SK-N-SH (cell line): ENCODE measurements at regions not wholly inside any gene's neighbourhood (a gene's known extent, or its start where the extent isn't known, plus 50 kb on each side); places are given as distances from the start of the nearest gene placed in this dataset.

Source experiments
- CTCF ChIA-PET: fragments of 300-600, 350-600 bp; formaldehyde crosslinking; extraction: SDS; loops from one replicate; lab custom pipeline; 2021; lab: Yijun Ruan, JAX
- POLR2A ChIA-PET: fragments of 350-600 bp; sonication (Branson Sonifier 250); formaldehyde crosslinking; extraction: SDS; loops from one replicate; lab custom pipeline; 2020; ENCODE audit warnings: antibody characterized with exemption, inconsistent platforms; lab: Yijun Ruan, JAX
- DNase-seq: peaks from one replicate; pipeline ENCODE4 v3.0.0; 2012
- H2AFZ ChIP-seq: fragments of 200-600 bp; sonication (generic); 2 replicates; pipeline ENCODE4 v1.8.1; 2016; ENCODE audit warnings: antibody characterized with exemption, mild to moderate bottlenecking, low read depth
- H3F3A ChIP-seq: fragments of 200-600 bp; sonication (generic); replicated peaks from 2 replicates; pipeline ENCODE3; 2016; ENCODE audit warnings: antibody characterized with exemption, mild to moderate bottlenecking; ENCODE audit not compliant: insufficient read depth
- H3K27ac ChIP-seq, 2 experiments: fragments of 200-500 bp in 1 of 2; fragments of 200-600 bp in 1 of 2; sonication (Bioruptor generic) in 1 of 2; sonication (generic), shearing (Covaris generic) in 1 of 2; 2 replicates each; pipeline versions ENCODE4 v1.5.1 to v1.6.1; 2014 to 2016; ENCODE audit warnings: low read depth in 2 of 2, inconsistent platforms in 1 of 2, low read length in 1 of 2, mild to moderate bottlenecking in 1 of 2, mixed read lengths in 1 of 2
- H3K27me3 ChIP-seq: fragments of 200-600 bp; sonication (generic), shearing (Covaris generic); 2 replicates; pipeline ENCODE4 v1.6.1; 2016; ENCODE audit warnings: mixed run types; ENCODE audit not compliant: insufficient read depth
- H3K36me3 ChIP-seq, 2 experiments: fragments of 200-500 bp in 1 of 2; fragments of 200-600 bp in 1 of 2; sonication (Bioruptor generic) in 1 of 2; sonication (generic) in 1 of 2; replicated peaks in 1 of 2; 2 replicates each; pipeline versions ENCODE3 to v1.5.1; 2014 to 2016; ENCODE audit warnings: low read length in 1 of 2, mild to moderate bottlenecking in 1 of 2; ENCODE audit not compliant: insufficient read depth in 2 of 2, control insufficient read depth in 1 of 2
- H3K4me1 ChIP-seq, 2 experiments: fragments of 200-500 bp in 1 of 2; fragments of 200-600 bp in 1 of 2; sonication (Bioruptor generic) in 1 of 2; sonication (generic), shearing (Covaris generic) in 1 of 2; 2 replicates each; pipeline versions ENCODE4 v1.5.1 to v1.6.1; 2014 to 2016; ENCODE audit warnings: low read depth in 1 of 2, low read length in 1 of 2, mixed run types in 1 of 2; ENCODE audit not compliant: insufficient read depth in 2 of 2, control insufficient read depth in 1 of 2
- H3K4me2 ChIP-seq: fragments of 200-600 bp; sonication (generic), shearing (Covaris generic); 2 replicates; pipeline ENCODE4 v1.6.1; 2017; ENCODE audit warnings: mixed run types
- H3K4me3 ChIP-seq, 2 experiments: fragments of 200-500 bp in 1 of 2; fragments of 200-600 bp in 1 of 2; sonication (Bioruptor generic) in 1 of 2; sonication (generic), shearing (Covaris generic) in 1 of 2; 2 replicates each; pipeline versions ENCODE4 v1.5.1 to v1.8.1; 2014 to 2016; ENCODE audit warnings: low read depth in 2 of 2, inconsistent platforms in 1 of 2, low read length in 1 of 2, mild to moderate bottlenecking in 1 of 2, mixed read lengths in 1 of 2, moderate library complexity in 1 of 2
- H3K79me2 ChIP-seq: fragments of 200-600 bp; sonication (generic); 2 replicates; pipeline ENCODE4 v1.8.1; 2017; ENCODE audit warnings: mild to moderate bottlenecking; ENCODE audit not compliant: insufficient read depth
- H3K9ac ChIP-seq: fragments of 200-600 bp; sonication (generic); 2 replicates; pipeline ENCODE4 v1.6.1; 2017; ENCODE audit warnings: mixed run types
- H3K9me2 ChIP-seq: fragments of 200-600 bp; sonication (generic); 2 replicates; pipeline ENCODE4 v1.6.1; 2017; ENCODE audit warnings: mixed run types
- H3K9me3 ChIP-seq: fragments of 200-600 bp; sonication (generic); 2 replicates; pipeline ENCODE4 v1.6.1; 2017; ENCODE audit warnings: mixed run types, mild to moderate bottlenecking, moderate library complexity
- H4K20me1 ChIP-seq: fragments of 200-600 bp; sonication (generic); 2 replicates; pipeline ENCODE4 v1.6.1; 2017; ENCODE audit warnings: mild to moderate bottlenecking, mixed run types; ENCODE audit not compliant: insufficient read depth
- ELF1 ChIP-seq: IDR thresholded peaks from 2 replicates; pipeline ENCODE4 v1.4.0; 2012
- FOXM1 ChIP-seq: IDR thresholded peaks from 2 replicates; pipeline ENCODE4 v1.4.0; 2012; ENCODE audit warnings: low read depth, mild to moderate bottlenecking
- GATA2 ChIP-seq: sonication (generic); formaldehyde crosslinking; IDR thresholded peaks from 2 replicates; pipeline ENCODE4 v1.5.0; 2020; ENCODE audit warnings: mild to moderate bottlenecking, missing genetic modification reagents
- JUND ChIP-seq: IDR thresholded peaks from 2 replicates; pipeline ENCODE4 v1.4.0; 2012
- MEF2A ChIP-seq: IDR thresholded peaks from 2 replicates; pipeline ENCODE4 v1.4.0; 2012; ENCODE audit warnings: low read depth, borderline replicate concordance
- MXI1 ChIP-seq: IDR thresholded peaks from 2 replicates; pipeline ENCODE4 v1.6.1; 2012; ENCODE audit warnings: mild to moderate bottlenecking, low read depth, low read length, improper control_type of control experiment
- NFIC ChIP-seq: IDR thresholded peaks from 2 replicates; pipeline ENCODE4 v1.4.0; 2012; ENCODE audit warnings: borderline replicate concordance
- RAD21 ChIP-seq: IDR thresholded peaks from 2 replicates; pipeline ENCODE4 v1.6.1; 2012; ENCODE audit warnings: mild to moderate bottlenecking, low read length
- RCOR1 ChIP-seq: fragments of 150-350 bp; IDR thresholded peaks from 2 replicates; pipeline ENCODE4 v1.6.1; 2017; ENCODE audit warnings: antibody characterized with exemption, low read length
- SIN3A ChIP-seq: IDR thresholded peaks from 2 replicates; pipeline ENCODE4 v1.6.1; 2012; ENCODE audit warnings: low read depth, mild to moderate bottlenecking, low read length, moderate library complexity, borderline replicate concordance
- SMC3 ChIP-seq: IDR thresholded peaks from 2 replicates; pipeline ENCODE4 v1.6.1; 2012; ENCODE audit warnings: low read depth, low read length, improper control_type of control experiment
- TAF1 ChIP-seq: IDR thresholded peaks from 2 replicates; pipeline ENCODE4 v1.6.1; 2012; ENCODE audit warnings: low read depth, mild to moderate bottlenecking, low read length, moderate library complexity, borderline replicate concordance
- TEAD4 ChIP-seq: IDR thresholded peaks from 2 replicates; pipeline ENCODE4 v1.4.0; 2012; ENCODE audit warnings: mild to moderate bottlenecking, borderline replicate concordance; ENCODE audit not compliant: insufficient read depth
- YY1 ChIP-seq: IDR thresholded peaks from 2 replicates; pipeline ENCODE4 v1.4.0; 2012; ENCODE audit warnings: low read depth, mild to moderate bottlenecking
- whole genome bisulfite sequencing: methylation state at CpG from one replicate; pipeline ENCODE4 v1.1.6; 2017; ENCODE audit warnings: low lambda C conversion rate; 5-methylcytosine and 5-hydroxymethylcytosine counted together
- TF ChIP-seq, protein P1 (sequence below): IDR thresholded peaks from 2 replicates; pipeline ENCODE4; 2012
- TF ChIP-seq, protein P2 (sequence below): IDR thresholded peaks from 2 replicates; pipeline ENCODE4 v1.6.1; 2012; ENCODE audit warnings: mild to moderate bottlenecking, low read depth, low read length, moderate library complexity
- TF ChIP-seq, protein P3 (sequence below): IDR thresholded peaks from 2 replicates; pipeline ENCODE4 v1.4.0; 2012; ENCODE audit warnings: low read depth
- TF ChIP-seq, protein P4 (sequence below): IDR thresholded peaks from 2 replicates; pipeline ENCODE4 v1.4.0; 2012; ENCODE audit warnings: low read depth, borderline replicate concordance

DNA sequence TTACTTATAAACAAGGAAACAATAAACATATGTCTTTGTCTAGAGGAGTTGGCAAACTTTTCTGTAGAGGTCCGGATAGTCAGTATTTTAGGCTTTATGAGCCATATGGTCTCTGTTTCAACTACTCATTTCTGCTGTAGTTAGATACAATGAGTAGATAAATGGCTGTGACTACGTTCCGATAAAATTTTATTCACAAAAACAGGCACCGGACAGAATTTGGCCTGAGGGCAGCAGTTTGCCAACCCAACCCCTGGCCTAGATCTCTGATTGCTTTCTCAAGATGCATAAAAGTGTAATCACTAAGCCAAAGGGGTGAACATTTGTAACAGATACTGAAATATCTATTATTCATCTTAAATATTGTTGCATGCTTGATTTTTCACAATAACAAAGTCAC, 123.1 kb upstream of the ESRRG start (continued):
- TF ChIP-seq JUND (no peak), MXI1 (peak; percentile 34; the same call in 1 of the 2 replicates), SIN3A (no peak), FOXM1 (no peak), GATA2 (CRISPR knock-in tag) (peak; percentile 82), YY1 (no peak), TEAD4 (no peak), ELF1 (no peak), SMC3 (no peak)
- TF ChIP-seq, protein P1, sequence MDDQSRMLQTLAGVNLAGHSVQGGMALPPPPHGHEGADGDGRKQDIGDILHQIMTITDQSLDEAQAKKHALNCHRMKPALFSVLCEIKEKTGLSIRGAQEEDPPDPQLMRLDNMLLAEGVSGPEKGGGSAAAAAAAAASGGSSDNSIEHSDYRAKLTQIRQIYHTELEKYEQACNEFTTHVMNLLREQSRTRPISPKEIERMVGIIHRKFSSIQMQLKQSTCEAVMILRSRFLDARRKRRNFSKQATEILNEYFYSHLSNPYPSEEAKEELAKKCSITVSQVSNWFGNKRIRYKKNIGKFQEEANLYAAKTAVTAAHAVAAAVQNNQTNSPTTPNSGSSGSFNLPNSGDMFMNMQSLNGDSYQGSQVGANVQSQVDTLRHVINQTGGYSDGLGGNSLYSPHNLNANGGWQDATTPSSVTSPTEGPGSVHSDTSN, result no peak
- TF ChIP-seq, protein P2, sequence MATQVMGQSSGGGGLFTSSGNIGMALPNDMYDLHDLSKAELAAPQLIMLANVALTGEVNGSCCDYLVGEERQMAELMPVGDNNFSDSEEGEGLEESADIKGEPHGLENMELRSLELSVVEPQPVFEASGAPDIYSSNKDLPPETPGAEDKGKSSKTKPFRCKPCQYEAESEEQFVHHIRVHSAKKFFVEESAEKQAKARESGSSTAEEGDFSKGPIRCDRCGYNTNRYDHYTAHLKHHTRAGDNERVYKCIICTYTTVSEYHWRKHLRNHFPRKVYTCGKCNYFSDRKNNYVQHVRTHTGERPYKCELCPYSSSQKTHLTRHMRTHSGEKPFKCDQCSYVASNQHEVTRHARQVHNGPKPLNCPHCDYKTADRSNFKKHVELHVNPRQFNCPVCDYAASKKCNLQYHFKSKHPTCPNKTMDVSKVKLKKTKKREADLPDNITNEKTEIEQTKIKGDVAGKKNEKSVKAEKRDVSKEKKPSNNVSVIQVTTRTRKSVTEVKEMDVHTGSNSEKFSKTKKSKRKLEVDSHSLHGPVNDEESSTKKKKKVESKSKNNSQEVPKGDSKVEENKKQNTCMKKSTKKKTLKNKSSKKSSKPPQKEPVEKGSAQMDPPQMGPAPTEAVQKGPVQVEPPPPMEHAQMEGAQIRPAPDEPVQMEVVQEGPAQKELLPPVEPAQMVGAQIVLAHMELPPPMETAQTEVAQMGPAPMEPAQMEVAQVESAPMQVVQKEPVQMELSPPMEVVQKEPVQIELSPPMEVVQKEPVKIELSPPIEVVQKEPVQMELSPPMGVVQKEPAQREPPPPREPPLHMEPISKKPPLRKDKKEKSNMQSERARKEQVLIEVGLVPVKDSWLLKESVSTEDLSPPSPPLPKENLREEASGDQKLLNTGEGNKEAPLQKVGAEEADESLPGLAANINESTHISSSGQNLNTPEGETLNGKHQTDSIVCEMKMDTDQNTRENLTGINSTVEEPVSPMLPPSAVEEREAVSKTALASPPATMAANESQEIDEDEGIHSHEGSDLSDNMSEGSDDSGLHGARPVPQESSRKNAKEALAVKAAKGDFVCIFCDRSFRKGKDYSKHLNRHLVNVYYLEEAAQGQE, result no peak
- TF ChIP-seq, all 33 proteins: peak for 7

DNA sequence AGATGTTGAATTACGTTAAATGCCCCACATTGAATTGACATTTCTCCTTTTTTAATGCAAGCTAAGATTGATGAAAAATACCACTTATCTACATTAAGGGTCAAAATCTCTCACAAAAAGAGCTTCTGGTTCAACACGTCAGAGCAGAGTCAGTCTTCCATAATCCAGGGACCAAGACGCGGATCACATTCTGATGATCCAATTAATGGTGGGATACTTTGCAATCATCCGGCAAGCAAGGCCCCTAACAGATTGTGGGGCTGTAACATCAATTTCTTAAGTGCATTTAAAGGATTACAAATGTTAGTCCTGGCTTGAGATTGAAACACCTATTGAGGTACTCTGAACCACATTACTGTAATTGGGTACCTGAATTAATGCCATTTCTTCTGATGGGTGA, 120.2 kb upstream of the ESRRG start:
- 83% methylated on average over 5 of the region's 5 CpGs for WGBS
- H3K4me1 ChIP-seq, result peaks cover 0 to 37% of the 10 kb centered on the region in 2 experiments; a peak in 2 of 4 replicates
- TF ChIP-seq, protein P2, result no peak
- TF ChIP-seq GATA2 (CRISPR knock-in tag), result no peak
- no peak for TF ChIP-seq RAD21
- TF ChIP-seq, protein P3, sequence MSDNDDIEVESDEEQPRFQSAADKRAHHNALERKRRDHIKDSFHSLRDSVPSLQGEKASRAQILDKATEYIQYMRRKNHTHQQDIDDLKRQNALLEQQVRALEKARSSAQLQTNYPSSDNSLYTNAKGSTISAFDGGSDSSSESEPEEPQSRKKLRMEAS, result no peak
- no peak for TF ChIP-seq ELF1
- TF ChIP-seq TAF1, result no peak
- no peak for TF ChIP-seq NFIC
- TF ChIP-seq FOXM1, result no peak
- no peak for TF ChIP-seq SMC3
- TF ChIP-seq RCOR1, result no peak
- TF ChIP-seq MXI1, result no peak
- TF ChIP-seq, protein P4, sequence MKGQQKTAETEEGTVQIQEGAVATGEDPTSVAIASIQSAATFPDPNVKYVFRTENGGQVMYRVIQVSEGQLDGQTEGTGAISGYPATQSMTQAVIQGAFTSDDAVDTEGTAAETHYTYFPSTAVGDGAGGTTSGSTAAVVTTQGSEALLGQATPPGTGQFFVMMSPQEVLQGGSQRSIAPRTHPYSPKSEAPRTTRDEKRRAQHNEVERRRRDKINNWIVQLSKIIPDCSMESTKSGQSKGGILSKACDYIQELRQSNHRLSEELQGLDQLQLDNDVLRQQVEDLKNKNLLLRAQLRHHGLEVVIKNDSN, result no peak
- TF ChIP-seq MEF2A, result no peak
- CTCF ChIA-PET, result interaction anchor here (2.3 kb wide), 1 partner anchor 93 kb away, joined by 9 read pairs; no protein-coding TSS in a partner anchor
- no peak overlapping the region for H2AFZ ChIP-seq
- no peaks in the 10 kb centered on the region for H3K27me3 ChIP-seq
- H3K9me3 ChIP-seq, result no peaks in the 10 kb centered on the region
- DNase-seq, result no peak
- no peak overlapping the region for H3K9ac ChIP-seq
- POLR2A ChIA-PET, result no interaction called here
- H3K4me3 ChIP-seq, result no peak overlapping the region
- H3K4me2 ChIP-seq, result no peak overlapping the region
- H4K20me1 ChIP-seq, result no peaks in the 10 kb centered on the region
- H3K9me2 ChIP-seq, result no peaks in the 10 kb centered on the region
- no peaks in the 10 kb centered on the region for H3F3A ChIP-seq
- no peaks in the 10 kb centered on the region for H3K79me2 ChIP-seq
- no peaks in the 10 kb centered on the region for H3K36me3 ChIP-seq
- no peak overlapping the region for H3K27ac ChIP-seq
